Islet of Langerhans (tissue), 1 donor: ENCODE measurements at regions not wholly inside any gene's neighbourhood (a gene's known extent, or its start where the extent isn't known, plus 50 kb on each side); places are given as distances from the start of the nearest gene placed in this dataset.
"Not testable (repeated sequence)": the region's sequence is repeated elsewhere in the genome, so short reads cannot be mapped to it uniquely, and the experiment has no call there.

Source experiments
- FAIRE-seq: peaks from one replicate; lab custom pipeline; 2011; peaks lifted over from hg19 to GRCh38; lab: Jason Lieb, UNC

GRCh38 chr7:113710310-113711096 is 208.3 kb downstream of the PPP1R3A start:
- peak; percentile 96 for FAIRE-seq

DNA sequence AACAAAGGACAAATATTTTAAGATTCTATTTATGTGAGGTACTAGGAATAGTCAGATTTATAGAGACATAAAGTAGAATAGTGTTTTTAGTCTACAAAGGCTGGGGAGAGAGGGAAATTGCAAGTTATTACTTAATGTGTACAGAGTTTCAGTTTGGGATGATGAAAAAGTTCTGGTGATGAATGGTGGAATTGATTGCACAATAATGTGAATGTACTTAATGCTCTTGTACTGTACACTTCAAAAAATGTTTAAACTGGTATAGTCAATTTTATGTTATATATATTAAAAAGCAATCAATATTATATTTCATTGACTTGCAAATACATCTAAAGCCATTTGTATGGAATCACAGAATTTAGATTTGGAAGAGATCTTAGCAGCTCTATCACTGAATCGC is 213.4 kb downstream of the PPP1R3A start:
- FAIRE-seq: no peak

DNA sequence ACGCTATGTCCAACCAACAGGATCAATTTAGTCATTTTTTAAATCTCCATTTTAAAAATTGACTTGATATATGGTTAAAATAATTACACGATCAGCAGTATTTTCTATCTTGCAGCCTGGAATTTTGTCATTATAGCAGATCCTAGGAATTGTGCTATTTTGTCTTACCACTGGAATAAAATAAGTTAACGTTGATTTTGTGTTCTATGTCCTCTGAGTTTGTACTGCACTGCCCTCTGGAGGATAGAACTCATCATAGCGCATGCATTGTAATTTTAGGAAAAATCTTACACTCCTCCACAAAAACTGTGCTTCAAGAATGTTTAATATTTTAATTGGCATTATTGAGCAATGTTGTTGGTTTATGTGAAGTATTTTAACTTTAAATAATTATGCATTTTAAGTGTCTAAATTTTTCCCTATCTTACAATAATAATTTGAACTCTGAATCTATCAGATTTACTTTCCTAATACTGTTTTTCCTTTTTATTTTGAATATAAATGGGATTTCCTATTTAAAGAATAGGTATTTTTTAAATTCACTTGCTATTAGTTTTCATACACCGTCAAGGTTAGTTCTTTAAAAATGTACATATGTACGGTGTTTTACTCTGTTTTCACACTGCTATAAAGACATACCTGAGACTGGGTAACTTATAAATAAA is 220.1 kb downstream of the PPP1R3A start:
- peak; percentile 98 for FAIRE-seq

- FAIRE-seq: no peak
Observed at GRCh38 chr7:113694149-113694548, 224.7 kb downstream of the PPP1R3A start.

- no peak for FAIRE-seq
Observed at GRCh38 chr7:113684165-113684564, 234.6 kb downstream of the PPP1R3A start.

DNA sequence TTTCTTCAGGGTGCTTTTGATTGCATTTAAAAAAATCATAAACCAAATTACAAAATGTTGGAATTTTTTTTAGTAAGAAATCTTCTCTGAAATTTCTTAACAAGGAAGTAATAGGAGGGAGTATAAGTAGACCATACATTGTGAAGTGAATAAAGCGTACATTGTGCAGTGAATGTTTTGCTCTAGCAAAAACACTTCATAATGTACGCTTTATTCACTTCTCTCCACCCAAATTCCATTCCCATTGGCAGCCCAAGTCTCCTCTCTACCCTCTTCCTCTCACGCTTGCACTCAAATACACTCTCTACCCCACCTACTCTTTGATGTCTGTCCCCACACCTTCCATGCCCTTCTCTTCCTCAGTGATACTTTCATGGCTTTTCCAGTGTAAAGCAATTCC is 241.0 kb downstream of the PPP1R3A start:
- no peak for FAIRE-seq

DNA sequence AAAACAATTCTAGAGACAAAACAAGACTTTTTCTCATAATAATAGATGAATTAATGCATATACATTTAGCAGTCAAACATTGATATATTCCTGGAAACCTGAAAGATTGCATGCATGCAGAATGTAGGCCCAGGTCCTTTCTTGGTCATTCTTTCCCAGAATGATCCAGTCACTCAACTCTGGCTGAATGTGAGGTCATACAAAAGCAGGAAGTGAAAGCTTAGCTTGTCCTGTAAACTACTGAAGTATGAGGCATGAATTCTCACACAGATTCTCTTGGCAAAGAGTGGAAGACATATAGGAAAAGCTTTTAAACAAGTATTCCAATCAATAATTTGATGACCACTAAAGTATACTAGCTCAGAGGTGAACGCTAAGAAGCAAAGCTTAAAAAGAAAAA is 253.9 kb downstream of the PPP1R3A start:
- no peak for FAIRE-seq

DNA sequence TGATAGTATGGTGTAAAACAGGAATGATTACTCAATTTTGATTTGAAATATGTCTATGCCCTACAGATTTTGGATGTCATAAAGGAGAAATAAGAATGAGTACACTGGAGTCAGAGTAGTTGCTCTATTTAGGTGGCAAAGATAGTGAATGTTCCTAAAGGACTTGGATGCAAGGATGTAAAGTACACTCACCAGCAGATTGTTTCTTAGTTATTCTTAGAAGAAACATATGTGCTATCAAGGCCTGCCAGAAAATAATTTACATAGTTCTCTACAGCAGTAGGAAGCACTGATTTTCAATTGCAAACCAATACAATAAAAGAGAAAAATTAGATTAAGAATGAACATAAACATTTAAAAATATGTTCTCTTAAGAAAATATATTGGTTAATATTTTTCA is 259.4 kb downstream of the PPP1R3A start:
- no peak for FAIRE-seq

GRCh38 chr7:113657603-113658002 is 261.2 kb downstream of the PPP1R3A start:
- FAIRE-seq: no peak

GRCh38 chr7:113652501-113652900 is 266.3 kb downstream of the PPP1R3A start:
- no peak for FAIRE-seq

DNA sequence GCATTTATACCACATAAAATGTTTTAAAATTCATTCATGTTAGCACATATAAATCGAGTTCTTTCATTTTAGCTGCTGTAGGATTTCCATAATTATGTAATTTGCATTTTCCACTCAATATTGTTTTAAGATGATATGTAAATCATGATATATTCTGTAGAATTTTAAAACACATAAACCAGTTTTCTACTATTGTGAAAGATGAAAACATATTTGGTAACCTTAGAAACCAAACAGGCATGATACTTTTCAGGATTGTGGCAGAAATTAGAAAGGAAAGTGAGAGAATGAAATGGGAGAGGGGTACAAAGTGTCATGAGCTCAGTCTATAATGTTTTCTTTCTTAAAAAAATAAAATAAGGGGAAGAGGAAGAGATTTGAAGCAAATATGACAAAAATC is 269.3 kb downstream of the PPP1R3A start:
- FAIRE-seq: no peak

DNA sequence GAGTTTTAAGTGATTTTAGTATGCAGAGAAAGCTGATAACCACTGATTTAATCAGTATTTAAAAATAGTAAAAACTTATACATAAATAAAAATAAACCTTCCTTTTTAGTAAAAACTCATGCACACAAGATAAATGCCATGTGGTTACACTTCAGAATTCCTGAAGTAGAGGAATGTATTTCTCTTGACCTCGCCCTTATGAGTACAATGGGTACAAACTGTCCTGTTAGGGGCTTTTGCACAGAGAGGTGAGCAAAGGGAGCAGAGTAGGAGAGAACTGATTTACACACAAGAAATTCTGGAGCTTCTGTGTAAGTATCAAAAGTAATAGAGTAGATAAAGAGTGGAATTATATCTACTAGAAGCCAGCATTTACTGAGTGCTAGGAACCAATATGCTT is 279.6 kb downstream of the PPP1R3A start:
- FAIRE-seq: no peak

- FAIRE-seq: no peak
Observed at GRCh38 chr7:113636727-113637421, 281.9 kb downstream of the PPP1R3A start.

GRCh38 chr7:113635492-113635891 is 283.3 kb downstream of the PPP1R3A start:
- no peak for FAIRE-seq

DNA sequence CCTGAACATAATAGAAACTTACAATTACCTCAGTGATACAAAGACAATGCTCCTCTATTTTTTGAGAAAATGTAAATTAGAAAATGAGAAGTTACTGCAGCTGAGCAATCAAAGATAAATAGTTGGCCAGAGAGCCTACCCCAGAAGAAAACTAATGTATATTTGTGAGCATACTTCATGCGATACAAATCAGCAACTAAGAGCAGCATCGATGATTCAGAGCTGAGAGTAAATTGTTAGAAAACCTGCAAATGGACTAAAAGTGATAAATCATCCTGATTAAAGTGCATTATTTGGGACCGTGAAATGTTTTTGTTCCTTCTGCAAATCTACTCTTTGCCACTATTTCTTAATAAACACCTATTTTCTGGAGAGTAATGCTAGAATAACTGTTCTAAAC is 285.7 kb downstream of the PPP1R3A start:
- no peak for FAIRE-seq

GRCh38 chr7:113628948-113629847 is 289.6 kb downstream of the PPP1R3A start:
- FAIRE-seq: no peak

- FAIRE-seq: no peak
Observed at GRCh38 chr7:113625494-113626102, 293.2 kb downstream of the PPP1R3A start.

DNA sequence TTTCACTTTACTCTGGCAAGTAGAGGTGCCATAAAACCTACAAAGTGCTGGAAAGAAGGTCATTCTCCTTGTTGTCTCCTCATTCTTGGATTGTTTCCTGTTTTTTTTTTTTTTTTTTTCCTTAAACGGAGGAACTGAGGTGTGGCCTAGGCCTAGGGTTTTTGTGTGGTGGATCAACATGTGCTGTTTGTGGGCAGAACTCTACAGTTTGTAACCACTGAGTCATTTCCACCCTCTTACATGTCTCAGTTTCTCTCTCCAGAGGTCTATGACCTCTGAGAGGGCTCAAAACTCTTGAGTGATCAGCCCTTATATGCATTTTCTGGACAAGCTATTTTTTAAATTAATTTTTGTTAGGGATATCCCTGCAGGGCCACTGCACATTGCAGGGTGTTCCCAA is 296.0 kb downstream of the PPP1R3A start:
- FAIRE-seq: no peak

DNA sequence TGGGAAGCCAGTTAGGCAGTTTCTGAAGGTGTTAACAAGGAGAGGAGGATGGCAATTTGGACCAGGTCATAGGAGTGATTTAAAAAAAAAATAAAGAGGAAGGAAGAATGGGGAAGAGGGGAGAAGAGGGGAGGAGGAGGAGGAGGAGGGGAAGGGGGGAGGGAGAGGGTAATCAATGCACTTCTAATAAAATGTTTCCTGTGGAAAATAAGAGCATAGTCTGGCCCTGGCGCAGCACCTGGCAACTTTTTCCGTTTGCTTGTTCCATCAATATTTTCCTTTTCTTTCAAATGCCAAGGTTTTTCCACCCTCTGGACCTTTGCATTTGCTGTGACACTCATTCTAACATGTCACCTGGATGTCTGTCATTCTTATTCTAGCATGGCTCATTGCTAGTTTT is 308.2 kb downstream of the PPP1R3A start:
- FAIRE-seq: no peak

GRCh38 chr7:113608782-113609181 is 310.0 kb downstream of the PPP1R3A start:
- no peak for FAIRE-seq

- no peak for FAIRE-seq
Observed at GRCh38 chr7:113606325-113606724, 312.5 kb downstream of the PPP1R3A start.

DNA sequence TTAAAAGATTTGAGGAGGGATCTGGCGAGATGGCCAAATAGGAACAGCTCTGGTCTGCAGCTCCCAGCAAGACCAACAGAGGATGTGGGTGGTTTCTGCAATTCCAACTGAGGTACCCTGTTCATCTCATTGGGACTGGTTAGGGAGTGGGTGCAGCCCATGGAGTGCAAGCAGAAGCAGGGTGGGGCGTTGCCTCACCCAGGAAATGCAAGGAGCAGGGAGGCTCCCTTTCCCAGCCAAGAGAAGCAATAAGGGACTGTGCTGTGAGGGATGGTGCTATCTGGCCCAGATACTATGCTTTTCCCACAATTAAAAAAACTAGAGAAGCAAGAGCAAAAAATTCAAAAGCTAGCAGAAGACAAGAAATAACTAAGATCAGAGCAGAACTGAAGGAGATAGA is 318.4 kb downstream of the PPP1R3A start:
- not testable (repeated sequence) for FAIRE-seq
